Activated gamma-delta T cell treated with Interleukin-2 at 50 U/mL for 16 hours (primary cell): ENCODE measurements at regions not wholly inside any gene's neighbourhood (a gene's known extent, or its start where the extent isn't known, plus 50 kb on each side); places are given as distances from the start of the nearest gene placed in this dataset.

Experiments used
- DNase-seq: peaks from one replicate; pipeline ENCODE4 v3.0.0-alpha.2; 2020

GRCh38 chr5:156103155-156103885 is 223.6 kb upstream of the SGCD start:
- DNase-seq = no peak

DNA sequence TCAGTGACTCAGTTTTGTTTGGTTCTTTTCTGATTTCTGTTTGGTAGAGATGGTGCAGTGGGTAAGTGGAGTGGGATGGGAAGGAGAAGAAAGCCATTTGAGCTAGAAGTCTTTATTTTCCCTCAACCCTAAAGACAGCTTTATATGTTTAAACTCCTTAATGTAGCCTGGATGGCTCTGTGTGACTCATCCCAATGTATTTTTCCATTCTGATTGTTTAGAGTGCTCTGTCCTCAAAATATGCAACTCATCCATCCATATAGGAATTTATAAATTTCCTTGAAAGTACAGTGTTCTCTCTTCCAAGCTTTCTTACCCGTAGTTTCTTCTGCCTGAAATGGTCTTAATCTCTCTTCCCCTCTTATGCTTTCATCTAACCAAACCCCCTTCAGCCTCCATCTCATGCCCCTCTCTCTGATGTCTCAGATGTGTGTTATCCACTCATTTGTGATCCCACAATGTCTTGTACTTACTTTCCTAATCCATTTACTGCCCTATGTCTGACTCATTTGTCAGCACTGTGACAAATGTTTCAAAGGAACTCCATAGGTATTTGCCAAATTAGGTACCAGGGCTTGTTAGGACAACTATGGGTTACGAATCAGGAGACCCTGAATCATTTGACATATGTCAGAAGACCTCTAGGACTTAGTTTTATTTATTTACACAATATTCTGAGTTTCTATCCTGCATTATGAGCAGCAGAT is 217.5 kb upstream of the SGCD start:
- no peak for DNase-seq

- no peak for DNase-seq
Measured at GRCh38 chr5:156119692-156120091, 207.3 kb upstream of the SGCD start.

DNA sequence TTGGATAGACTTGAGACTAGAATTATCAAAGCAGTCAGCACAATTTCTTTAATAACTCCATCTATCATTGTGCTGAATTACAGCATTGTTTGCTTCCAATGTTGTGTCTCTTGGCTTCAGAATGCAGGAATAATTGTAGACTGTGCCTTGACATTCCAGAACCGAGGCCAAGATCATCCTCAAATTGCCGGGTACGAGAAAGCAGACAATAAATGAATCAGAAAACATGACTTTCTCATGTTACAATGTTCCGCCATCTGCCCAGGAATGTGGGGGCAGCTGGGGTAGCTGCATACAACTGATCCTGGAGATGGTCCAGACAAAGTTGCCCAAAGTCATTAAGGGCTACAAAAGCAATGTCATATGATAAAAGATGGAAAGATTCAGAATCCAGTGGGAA is 206.2 kb upstream of the SGCD start:
- no peak for DNase-seq

- no peak for DNase-seq
Measured at GRCh38 chr5:156121234-156121633, 205.7 kb upstream of the SGCD start.

DNA sequence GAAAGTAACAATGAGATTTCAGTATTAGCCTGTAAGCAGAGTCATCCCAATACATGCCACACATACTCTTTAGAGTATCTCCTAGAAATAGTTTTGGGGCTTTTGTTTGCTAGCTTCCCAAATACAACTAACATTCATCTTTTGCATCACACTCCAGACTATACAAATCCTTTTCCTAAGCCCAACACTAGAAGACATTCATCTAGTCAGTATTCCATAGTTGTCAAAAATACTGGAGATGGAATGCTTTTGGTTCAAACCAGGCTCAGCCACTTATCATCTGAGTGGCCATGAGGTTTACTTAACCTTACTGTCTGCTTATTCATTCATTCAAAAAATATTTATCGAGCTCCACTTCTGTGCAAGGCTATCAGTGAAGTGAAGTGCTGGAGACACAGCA is 205.1 kb upstream of the SGCD start:
- DNase-seq = no peak

GRCh38 chr5:156124708-156125107 is 202.3 kb upstream of the SGCD start:
- DNase-seq = no peak

DNA sequence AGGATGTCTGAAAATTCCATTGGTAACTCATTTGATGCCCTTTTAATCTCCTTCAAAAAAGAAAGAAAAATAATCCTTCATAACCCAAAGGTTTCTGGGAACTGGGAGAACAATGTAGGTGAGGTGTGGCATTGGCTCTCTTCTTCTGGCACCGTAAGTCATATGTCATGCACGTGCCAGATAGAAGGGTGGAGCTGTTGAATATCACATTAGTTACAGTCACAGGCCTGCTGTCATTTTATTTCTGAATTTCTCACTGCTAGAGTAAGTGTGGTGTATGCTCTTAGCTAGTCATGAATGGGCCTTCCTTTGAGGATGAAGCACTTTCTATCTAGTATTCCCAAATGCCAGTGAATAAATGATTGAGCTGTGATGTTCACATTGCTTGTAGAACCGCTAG is 201.8 kb upstream of the SGCD start:
- DNase-seq = no peak

- DNase-seq = no peak
Measured at GRCh38 chr5:156126716-156127115, 200.2 kb upstream of the SGCD start.

DNA sequence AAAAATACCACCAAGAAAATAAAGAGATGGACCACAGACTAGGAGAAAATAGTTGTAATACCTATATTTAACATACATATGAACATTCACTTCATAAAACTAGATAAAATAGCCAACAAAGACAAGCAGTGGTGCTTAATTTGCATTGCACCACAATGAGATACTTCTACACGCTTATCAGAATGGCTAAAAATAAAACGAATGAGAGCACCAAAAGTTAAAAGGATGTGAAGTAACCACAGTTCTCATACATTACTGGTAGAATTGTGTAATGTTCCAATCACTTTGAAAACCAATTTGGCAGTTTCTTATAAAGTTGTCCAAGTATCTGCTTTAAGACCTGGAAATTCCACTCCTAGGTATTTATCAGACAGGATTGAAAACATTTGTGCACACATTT is 198.9 kb upstream of the SGCD start:
- DNase-seq = no peak

DNA sequence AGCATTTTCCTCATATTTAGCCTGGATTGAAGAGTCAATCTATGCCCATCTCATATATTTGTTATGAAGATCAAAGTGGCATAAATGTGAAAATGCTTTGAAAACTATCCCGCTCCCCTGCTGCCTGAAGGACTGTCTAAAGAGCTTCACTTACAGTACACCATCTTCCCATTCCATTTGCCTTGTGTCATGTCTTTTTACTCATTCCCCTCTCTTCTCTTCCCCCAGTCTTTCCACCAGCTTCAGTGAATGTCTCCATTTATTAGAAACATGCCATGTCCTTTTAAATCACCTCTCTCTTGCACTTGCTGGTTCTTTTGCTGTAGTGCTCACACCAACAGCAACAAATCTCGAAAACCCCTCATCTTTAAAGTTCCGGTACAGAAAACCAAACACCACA is 192.7 kb upstream of the SGCD start:
- DNase-seq = no peak

DNA sequence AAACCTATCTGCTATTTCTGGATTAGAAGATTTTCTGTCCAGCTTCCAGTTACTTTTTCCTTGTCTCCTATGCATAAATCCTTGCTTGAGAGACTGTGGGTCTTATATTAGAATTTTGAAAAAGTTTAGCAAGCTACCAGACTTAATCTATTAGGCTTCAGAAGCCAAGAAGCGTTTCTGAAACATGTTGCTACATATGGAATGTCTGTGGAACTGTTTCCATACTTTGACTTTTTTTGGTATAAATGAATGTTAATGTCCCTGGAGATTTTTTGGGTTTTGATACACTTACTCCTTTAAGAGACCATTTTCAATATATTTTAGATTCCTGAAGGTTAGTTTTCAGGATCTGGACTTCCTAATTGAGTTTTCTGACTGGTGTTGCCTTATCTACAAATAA is 191.4 kb upstream of the SGCD start:
- DNase-seq = no peak

DNA sequence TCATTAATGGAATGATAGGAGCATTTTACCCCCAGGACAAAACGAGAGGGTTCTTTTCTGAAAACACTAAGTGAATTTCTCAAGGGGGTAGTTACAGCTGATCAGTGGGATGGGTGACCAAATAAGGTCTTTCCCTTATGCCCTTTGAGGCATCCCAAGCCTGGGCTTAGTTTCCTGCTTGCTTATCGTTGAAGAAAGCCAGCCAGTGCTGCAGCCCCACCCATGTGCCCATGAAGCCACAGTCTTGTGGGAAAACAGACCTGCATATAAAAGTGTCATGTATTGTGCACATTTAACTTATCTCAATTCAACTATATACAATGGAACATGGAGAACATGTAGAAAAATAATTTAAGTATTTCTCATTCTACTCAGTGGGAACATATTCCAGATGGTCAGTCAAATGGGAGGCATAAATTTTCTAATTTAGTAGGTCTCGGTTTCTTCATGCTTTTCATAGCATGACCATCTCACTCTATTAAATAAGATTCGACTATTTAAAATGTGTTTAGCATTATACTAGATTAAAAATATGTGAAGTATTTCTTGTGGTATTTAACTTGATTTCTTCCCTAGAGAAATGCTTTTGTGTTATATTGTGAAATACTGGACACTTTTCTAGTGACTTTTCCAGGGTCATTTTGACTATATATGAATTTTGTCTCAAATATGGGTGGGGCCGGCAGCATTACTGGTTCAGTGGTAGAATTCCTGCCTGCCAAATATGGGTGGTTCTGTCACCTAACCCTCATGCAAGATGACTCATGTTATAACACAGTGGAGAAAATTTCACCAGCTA is 189.7 kb upstream of the SGCD start:
- no peak for DNase-seq

GRCh38 chr5:156142867-156143266 is 184.1 kb upstream of the SGCD start:
- DNase-seq = no peak

DNA sequence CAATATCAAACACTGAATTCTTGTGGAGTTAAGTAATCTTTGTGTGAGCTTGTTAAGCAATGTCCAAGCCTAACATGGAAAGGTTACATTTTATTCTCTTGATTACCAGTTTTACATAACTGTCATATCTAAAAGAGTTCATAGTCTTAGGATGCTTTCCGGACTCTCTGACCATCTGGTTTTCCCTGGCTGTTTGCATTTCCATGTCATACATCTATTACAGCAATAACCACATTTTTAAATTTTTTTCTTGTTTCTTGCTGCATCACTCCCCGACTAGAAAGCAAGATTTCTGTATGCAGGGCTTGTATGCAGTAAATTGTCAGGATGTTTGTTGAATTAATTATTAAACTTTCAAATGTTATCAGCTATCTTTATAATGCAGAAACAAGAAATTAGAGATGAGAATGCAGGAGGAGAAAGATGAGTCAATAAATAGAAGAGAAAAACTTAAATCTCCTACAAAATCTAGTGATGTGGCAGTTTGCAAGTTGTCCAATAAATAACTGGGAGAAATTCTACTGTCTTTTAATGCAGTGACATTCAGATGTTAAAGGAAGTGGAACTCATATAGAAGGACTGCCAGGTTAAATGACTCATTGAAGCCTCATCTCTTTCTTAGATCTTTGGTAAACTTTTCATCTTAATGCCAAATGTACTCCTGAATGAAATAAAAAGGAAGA is 179.6 kb upstream of the SGCD start:
- no peak for DNase-seq

GRCh38 chr5:156147944-156148285 is 179.0 kb upstream of the SGCD start:
- DNase-seq = no peak

DNA sequence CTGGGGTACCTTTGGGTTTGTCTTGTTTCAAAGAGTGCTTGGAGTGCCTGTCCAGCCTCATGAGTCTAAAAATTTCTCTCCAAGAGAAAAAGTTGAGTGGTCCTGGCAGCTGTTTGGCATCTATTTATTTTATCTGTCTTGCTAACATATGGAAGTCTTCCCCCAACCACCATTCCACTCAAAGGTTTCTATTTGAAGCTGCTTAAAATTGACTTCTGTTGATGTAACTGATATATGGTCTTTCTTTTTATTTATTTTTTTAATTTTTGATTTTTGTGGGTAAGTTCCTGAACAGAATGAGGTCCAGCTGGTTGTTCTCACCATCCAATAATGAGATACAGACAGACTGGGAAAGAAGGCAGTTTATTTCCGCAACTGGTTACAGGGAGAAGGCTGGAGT is 178.7 kb upstream of the SGCD start:
- DNase-seq = no peak

- DNase-seq = no peak
Measured at GRCh38 chr5:156149213-156149612, 177.8 kb upstream of the SGCD start.

DNA sequence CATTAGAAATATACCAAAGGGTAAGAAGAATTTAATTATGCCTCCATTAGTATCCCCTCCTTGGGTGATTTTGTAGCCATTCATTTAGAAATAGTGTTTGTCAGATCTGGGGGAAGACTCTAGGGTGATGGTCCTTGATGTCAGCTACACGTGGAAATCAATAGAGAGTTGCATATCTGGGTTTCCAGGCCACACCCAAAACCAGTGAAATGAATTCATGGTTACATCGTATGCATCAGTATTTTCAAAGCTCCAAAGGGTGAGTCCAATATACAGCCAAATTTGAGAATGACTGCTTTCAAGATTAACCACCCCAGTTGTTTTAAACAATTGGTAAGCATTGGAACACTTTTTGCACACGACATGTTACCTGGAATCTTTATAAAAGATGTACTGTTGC is 173.4 kb upstream of the SGCD start:
- no peak for DNase-seq

DNA sequence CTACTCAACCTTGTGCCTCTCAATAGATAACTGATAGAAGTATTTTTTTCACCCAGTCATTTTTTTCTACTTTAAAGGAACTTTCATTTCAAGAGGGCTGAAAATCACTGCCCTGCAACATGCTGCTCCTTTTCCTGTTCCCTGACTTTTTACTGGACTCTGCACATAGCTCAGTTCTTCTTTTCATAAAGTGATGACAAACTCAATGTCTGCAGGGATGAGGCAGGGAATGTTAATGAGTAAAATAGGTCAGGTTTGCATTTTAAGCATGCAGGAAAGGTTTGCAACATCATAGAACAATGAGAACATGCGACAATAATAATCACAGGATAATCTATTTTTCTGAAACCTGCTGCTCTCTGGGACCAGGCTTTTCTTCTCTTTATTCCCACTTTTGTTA is 172.2 kb upstream of the SGCD start:
- no peak for DNase-seq

GRCh38 chr5:156155598-156155997 is 171.4 kb upstream of the SGCD start:
- DNase-seq = no peak

DNA sequence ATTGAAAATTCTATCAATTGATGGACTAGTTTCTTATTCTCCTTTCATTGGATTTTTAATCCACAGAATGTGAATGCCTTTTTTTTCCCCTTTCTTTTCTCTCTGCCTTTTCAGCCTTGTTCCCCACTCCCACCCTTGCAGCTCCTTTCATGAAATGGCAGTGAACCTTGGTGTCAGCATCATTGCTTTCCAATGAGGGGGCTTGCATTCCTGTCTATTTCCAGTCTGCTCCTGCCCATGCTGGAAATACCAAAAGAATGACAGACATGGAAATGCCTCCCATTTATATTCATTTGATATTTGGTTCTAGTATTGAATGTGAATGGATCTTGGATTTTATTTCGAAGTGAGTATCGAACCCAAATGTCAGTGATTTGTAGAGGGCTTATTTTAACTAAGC is 162.7 kb upstream of the SGCD start:
- no peak for DNase-seq

- DNase-seq = no peak
Measured at GRCh38 chr5:156169495-156169894, 157.5 kb upstream of the SGCD start.
